ENCODE measurements at regions not wholly inside any gene's neighbourhood (a gene's known extent, or its start where the extent isn't known, plus 50 kb on each side); places are given as distances from the start of the nearest gene placed in this dataset.

DNA sequence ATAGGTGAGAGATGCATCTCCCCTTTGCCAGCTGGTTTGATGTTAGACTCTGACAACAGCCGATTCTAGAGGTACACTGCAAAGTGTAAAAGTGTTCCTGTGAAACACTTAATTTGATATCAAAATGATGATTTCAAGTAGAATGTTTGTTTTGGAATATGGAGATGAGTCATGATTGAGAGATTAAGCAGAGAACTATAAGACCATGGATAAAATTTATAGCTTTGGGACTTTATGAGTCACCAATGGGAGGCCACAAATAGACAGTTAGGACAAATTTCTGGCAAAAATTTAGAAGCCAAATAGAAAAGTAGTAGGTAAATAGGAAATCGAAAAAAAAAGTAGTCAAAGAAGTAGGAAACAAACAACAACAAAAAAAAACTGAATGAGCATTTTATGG lies 672.5 kb downstream of the NSUN3 start:
- TF ChIP-seq CBX3 (IDR thresholded peaks at IDR 0.05; ENCODE audit: low read depth) (no peak), POLR2A (IDR thresholded peaks at IDR 0.05; ENCODE audit: borderline replicate concordance, extremely low read depth, insufficient read depth, insufficient read length) (no peak), TCF7L2 (IDR thresholded peaks at IDR 0.05; ENCODE audit: borderline replicate concordance, extremely low read depth, insufficient read depth, insufficient read length) (no peak), FOSL1 (IDR thresholded peaks at IDR 0.05; ENCODE audit: low read depth) (no peak), EZH2phosphoT487 (IDR thresholded peaks at IDR 0.05; ENCODE audit: borderline replicate concordance) (no peak), JUND (IDR thresholded peaks at IDR 0.05) (no peak), CEBPB (IDR thresholded peaks at IDR 0.05; ENCODE audit: low read depth) (no peak), ZFX (IDR thresholded peaks at IDR 0.05) (no peak), ELF1 (IDR thresholded peaks at IDR 0.05; ENCODE audit: borderline replicate concordance, low read depth) (no peak)
- TF ChIP-seq, protein P1, sequence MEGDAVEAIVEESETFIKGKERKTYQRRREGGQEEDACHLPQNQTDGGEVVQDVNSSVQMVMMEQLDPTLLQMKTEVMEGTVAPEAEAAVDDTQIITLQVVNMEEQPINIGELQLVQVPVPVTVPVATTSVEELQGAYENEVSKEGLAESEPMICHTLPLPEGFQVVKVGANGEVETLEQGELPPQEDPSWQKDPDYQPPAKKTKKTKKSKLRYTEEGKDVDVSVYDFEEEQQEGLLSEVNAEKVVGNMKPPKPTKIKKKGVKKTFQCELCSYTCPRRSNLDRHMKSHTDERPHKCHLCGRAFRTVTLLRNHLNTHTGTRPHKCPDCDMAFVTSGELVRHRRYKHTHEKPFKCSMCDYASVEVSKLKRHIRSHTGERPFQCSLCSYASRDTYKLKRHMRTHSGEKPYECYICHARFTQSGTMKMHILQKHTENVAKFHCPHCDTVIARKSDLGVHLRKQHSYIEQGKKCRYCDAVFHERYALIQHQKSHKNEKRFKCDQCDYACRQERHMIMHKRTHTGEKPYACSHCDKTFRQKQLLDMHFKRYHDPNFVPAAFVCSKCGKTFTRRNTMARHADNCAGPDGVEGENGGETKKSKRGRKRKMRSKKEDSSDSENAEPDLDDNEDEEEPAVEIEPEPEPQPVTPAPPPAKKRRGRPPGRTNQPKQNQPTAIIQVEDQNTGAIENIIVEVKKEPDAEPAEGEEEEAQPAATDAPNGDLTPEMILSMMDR (IDR thresholded peaks at IDR 0.05 in 2 of 3, conservative IDR thresholded peaks at IDR 0.05 in 1 of 3; ENCODE audit: borderline replicate concordance in 1 of 3, insufficient read depth in 1 of 3, low read depth in 2 of 3, low read length in 2 of 3), result no peak
